ENCODE measurements at regions not wholly inside any gene's neighbourhood (a gene's known extent, or its start where the extent isn't known, plus 50 kb on each side); places are given as distances from the start of the nearest gene placed in this dataset.

- TF ChIP-seq CTCF (IDR thresholded peaks at IDR 0.05) (no peak), EZH2 (IDR thresholded peaks at IDR 0.05; ENCODE audit: borderline replicate concordance, insufficient read depth, low read depth, low read length, poor library complexity, severe bottlenecking) (no peak)
Measured at GRCh38 chr14:28301179-28301578, 465.4 kb upstream of the FOXG1 start.
